IgD-negative memory B cell (primary cell): ENCODE measurements at regions not wholly inside any gene's neighbourhood (a gene's known extent, or its start where the extent isn't known, plus 50 kb on each side); places are given as distances from the start of the nearest gene placed in this dataset.

Source experiments
- H3K27ac Mint-ChIP-seq, 3 donors: one replicate each; pipeline ENCODE4 v1.8.0; 2020 to 2022; ENCODE audit warnings: mild to moderate bottlenecking in 3 of 3, mixed read lengths in 3 of 3, moderate library complexity in 1 of 3
- H3K27me3 Mint-ChIP-seq: one replicate; pipeline ENCODE4 v1.8.0; 2021; ENCODE audit warnings: mixed read lengths
- H3K36me3 Mint-ChIP-seq: one replicate; pipeline ENCODE4 v1.8.0; 2020; ENCODE audit warnings: mild to moderate bottlenecking, mixed read lengths
- H3K4me1 Mint-ChIP-seq, 3 donors: one replicate each; pipeline ENCODE4 v1.8.0; 2020 to 2022; ENCODE audit warnings: mixed read lengths in 3 of 3, mild to moderate bottlenecking in 1 of 3
- H3K4me3 Mint-ChIP-seq, 4 donors: one replicate each; pipeline ENCODE4 v1.8.0; 2020 to 2022; ENCODE audit warnings: mild to moderate bottlenecking in 4 of 4, mixed read lengths in 4 of 4, moderate library complexity in 3 of 4
- H3K9me3 Mint-ChIP-seq, 3 donors: one replicate each; pipeline ENCODE4 v1.8.0; 2020 to 2021; ENCODE audit warnings: mixed read lengths in 3 of 3, mild to moderate bottlenecking in 1 of 3

DNA sequence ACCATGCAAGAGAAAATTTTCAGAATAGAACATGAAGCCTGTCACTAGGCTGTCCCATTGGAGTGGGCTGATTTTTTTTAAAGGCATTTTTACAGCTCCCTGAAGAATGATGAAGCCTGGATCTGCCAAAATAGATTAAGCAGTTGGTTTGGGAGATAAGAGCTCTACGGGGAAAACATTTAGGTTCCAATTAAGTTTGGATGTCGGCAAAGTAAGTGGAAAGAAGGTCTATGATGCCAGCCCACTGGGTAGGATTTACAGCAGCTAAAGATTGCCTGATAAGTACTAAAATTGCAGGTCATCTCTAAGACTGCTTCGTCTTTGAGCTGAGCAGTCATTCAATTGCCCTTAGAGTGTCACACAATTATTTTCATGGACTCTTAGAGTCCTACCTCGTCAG lies 939.2 kb upstream of the CELF2 start:
- Mint-ChIP-seq H3K36me3 (no peaks in the 10 kb centered on the region), H3K9me3 (peaks cover 0 to 8% (median 4%) of the 10 kb centered on the region in 3 donors), H3K27ac (no peak overlapping the region), H3K4me3 (no peak overlapping the region), H3K4me1 (no peaks in the 10 kb centered on the region), H3K27me3 (no peaks in the 10 kb centered on the region)

DNA sequence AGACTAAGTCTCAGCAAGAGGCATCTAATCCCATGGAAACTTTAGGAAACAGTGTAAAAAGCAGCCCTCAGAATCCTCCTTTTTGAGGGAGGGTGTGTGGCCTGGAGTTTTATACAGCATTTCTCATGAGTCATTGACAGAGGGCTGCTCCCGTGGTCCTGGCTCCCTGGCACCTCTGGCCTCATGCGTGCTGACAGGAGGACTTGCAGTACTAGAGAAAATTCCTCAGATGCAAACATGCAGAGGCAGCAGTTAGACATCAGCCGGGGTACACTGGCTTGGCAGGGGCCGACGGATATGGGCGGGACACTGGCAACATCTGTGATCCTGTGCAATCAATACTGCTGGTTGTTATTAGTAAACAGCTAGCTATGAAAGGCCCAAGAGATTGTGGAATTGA lies 925.1 kb upstream of the CELF2 start:
- H3K4me3 Mint-ChIP-seq = no peak overlapping the region
- no peaks in the 10 kb centered on the region for H3K4me1 Mint-ChIP-seq
- no peaks in the 10 kb centered on the region for H3K36me3 Mint-ChIP-seq
- H3K27me3 Mint-ChIP-seq = no peaks in the 10 kb centered on the region
- peaks cover 0 to 3% (median 0%) of the 10 kb centered on the region in 3 donors for H3K9me3 Mint-ChIP-seq
- no peak overlapping the region for H3K27ac Mint-ChIP-seq

DNA sequence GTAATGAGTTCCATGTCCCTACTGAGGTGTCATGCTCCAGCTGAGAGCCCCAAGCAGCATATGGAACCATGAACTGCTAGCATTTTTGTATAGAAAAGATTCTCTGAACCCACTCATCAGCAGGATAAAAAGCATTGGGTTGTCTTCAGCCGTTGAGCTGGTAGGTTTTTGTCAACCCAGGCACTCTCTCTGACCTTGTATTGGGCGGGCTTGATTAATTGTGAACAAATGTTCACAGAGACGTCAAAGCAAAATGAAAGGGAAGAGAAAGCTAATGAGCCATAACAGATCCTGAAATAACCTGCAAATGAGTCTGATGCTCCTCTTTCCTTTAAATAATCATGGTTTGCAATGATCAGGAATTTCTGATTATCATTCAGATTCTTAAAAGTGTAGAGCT lies 924.7 kb upstream of the CELF2 start:
- Mint-ChIP-seq H3K27ac (no peak overlapping the region), H3K4me3 (no peak overlapping the region), H3K27me3 (no peaks in the 10 kb centered on the region), H3K4me1 (no peaks in the 10 kb centered on the region), H3K36me3 (no peaks in the 10 kb centered on the region), H3K9me3 (peaks cover 0 to 3% (median 0%) of the 10 kb centered on the region in 3 donors)

DNA sequence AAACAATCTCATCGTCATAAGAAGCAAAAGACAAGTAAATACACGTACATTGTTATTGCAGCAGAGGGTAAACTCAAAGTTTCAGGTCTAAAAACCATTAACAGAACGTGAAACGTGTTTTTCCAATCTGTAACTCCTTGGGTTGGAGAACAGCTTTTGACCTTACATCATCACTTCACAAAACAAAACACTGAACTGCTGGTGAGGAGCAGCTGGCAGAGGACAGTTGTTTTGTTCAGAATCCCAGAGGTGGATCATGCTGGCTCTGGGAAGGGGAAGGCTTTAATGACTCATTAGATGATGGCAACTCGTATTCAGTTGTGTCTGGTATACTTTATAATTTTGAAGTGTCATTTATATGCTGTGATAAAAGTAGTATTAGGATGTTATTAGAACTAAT lies 923.0 kb upstream of the CELF2 start:
- Mint-ChIP-seq H3K27ac (no peak overlapping the region), H3K9me3 (peaks cover 0 to 9% (median 2%) of the 10 kb centered on the region in 3 donors), H3K4me1 (no peaks in the 10 kb centered on the region), H3K4me3 (no peak overlapping the region), H3K27me3 (no peaks in the 10 kb centered on the region), H3K36me3 (no peaks in the 10 kb centered on the region)

DNA sequence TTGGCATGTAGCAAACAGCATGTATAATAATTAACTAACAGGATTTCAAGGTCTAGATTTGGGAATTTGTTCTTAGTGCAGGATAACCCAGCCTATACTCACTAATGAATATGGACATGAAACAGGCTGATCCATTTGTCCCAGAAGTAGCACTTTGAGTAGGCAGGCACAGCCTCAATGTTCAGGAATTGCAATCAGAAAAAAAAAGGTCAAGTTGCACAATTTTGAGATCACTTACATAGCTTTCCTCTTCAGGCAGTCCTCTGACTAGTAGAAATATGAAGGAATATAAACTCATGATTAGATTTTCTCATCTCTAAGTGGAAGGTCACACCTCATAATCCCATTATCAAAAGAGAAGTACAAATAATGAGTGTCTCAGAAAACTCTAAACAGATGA lies 921.4 kb upstream of the CELF2 start:
- no peak overlapping the region for H3K4me3 Mint-ChIP-seq

DNA sequence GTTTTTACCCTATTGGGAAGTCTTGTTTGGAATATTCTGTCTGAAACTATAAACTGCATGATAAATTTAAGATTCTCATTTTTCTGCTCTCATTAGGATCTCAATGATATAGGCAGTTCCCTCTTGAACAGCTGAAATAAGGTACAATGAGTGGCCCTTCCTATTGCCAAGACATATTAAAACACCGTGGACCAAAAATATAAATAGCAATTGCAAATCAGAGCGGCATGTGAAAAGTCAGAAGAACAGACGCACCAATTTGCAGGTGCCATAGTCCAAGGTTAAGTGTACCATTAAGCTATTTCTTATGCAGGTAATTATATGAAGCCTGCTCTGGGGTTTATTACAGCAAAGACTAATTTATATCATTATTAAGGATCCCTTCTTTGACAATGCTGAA lies 920.8 kb upstream of the CELF2 start:
- Mint-ChIP-seq H3K27me3 (no peaks in the 10 kb centered on the region), H3K27ac (no peak overlapping the region), H3K4me3 (no peak overlapping the region)

More for the DNA sequence above, 921.4 kb upstream of the CELF2 start:
- H3K4me1 Mint-ChIP-seq = no peaks in the 10 kb centered on the region
- H3K36me3 Mint-ChIP-seq = no peaks in the 10 kb centered on the region
- peaks cover 0 to 12% (median 0%) of the 10 kb centered on the region in 3 donors for H3K9me3 Mint-ChIP-seq
- no peaks in the 10 kb centered on the region for H3K27me3 Mint-ChIP-seq
- no peak overlapping the region for H3K27ac Mint-ChIP-seq

DNA sequence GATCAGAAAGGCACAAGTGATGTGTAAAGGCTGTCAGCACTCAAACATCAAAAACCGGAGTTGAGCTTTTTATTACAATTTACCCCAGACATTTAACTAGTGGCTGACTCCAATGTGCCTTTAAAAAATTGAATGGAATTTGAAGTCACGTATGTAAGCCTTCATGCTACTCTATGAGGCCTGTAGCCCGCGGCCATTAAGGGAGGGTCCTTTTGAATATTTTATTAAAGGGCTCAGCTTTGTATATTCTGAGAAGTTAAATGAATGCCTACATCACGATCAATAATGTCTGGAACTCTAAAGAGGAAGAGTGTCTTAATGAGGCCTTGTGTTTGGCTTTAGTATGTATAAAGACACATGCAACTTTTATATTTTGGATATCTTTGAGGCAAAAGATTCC lies 916.6 kb upstream of the CELF2 start:
- H3K36me3 Mint-ChIP-seq = no peaks in the 10 kb centered on the region

More for the DNA sequence above, 920.8 kb upstream of the CELF2 start:
- peaks cover 0 to 12% (median 0%) of the 10 kb centered on the region in 3 donors for H3K9me3 Mint-ChIP-seq
- no peaks in the 10 kb centered on the region for H3K36me3 Mint-ChIP-seq
- H3K4me1 Mint-ChIP-seq = no peaks in the 10 kb centered on the region

DNA sequence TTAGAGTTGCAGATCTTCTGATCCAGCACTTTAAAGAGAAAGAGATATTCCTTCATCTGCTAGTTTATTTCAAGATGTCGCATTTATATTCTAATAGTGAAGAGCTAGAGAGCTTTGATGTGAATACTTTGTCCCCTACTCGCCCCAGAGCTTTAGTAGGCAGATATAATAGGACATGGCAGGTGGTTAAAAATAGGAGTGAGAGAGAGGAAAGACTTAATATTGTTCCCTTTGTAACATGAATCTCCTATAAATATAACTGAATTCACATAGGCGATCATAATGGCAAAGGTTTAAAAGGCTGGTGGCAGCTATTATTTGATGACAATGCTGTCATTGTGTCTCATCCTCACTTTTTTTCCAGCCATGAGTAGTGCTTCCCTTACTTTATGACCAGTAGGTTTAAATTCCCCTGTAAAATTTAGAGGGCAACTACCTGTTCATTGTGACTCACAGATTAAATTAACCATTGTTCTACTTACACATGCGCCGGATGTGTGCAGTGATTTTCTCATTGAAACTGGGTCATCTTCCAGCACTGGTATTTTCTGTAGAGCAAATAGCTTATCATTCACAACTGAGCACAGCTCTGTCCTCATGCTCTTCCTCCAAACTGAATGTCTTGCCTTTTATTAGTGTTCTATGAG lies 906.7 kb upstream of the CELF2 start:
- Mint-ChIP-seq H3K36me3 (no peaks in the 10 kb centered on the region), H3K4me1 (no peaks in the 10 kb centered on the region), H3K27me3 (no peaks in the 10 kb centered on the region)

More for the DNA sequence above, 916.6 kb upstream of the CELF2 start:
- H3K4me1 Mint-ChIP-seq = no peaks in the 10 kb centered on the region
- no peak overlapping the region for H3K27ac Mint-ChIP-seq
- peaks cover 0 to 13% (median 4%) of the 10 kb centered on the region in 3 donors for H3K9me3 Mint-ChIP-seq
- H3K4me3 Mint-ChIP-seq = no peak overlapping the region
- H3K27me3 Mint-ChIP-seq = no peaks in the 10 kb centered on the region

DNA sequence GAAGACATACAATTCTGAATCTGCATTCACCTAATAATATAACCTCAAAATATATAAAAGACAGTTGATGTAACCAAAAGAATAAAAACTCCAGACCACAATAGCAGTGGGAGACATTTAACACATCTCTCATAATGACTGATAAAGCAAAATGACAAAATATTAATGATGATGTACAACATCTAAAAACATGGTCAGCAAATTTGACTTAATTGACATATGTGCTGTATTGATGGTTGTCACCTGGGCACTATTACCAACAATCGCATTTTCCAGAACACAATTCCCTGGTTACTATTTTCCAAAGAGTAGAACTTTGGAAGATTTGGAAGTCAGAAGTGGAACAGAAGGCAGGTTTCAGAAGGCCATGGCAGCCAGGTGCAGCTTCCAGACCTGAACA lies 899.5 kb upstream of the CELF2 start:
- H3K36me3 Mint-ChIP-seq = no peaks in the 10 kb centered on the region
- peak overlapping the region in 1 of 4 donors; percentile 4 for H3K4me3 Mint-ChIP-seq

More for the DNA sequence above, 906.7 kb upstream of the CELF2 start:
- Mint-ChIP-seq H3K27ac (no peak overlapping the region), H3K4me3 (no peak overlapping the region), H3K9me3 (peaks cover 0 to 9% (median 4%) of the 10 kb centered on the region in 3 donors)

DNA sequence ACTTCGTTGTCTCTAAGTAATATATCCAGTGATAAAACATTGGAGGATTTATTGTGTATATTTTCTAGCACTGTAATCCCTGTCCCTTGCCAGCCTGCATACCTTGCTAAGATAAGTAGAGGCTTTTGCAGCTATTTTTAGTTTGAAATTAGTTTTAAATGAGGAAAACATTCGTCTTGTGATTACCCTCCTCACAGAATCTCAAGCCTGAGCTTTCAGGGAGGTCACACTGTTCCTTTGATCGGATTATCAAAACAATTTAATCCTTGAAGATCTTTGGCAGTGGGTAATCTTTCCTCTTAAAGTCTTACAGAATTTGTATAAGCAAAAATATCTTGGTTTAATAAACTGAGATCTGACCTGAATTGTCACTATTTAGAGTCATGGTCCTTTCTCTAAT lies 897.0 kb upstream of the CELF2 start:
- H3K9me3 Mint-ChIP-seq = peaks cover 2 to 4% (median 3%) of the 10 kb centered on the region in 3 donors
- H3K36me3 Mint-ChIP-seq = peaks cover 2% of the 10 kb centered on the region
- no peak overlapping the region for H3K27ac Mint-ChIP-seq
- peaks cover 0 to 1% (median 0%) of the 10 kb centered on the region in 3 donors for H3K4me1 Mint-ChIP-seq
- no peak overlapping the region for H3K4me3 Mint-ChIP-seq
- H3K27me3 Mint-ChIP-seq = no peaks in the 10 kb centered on the region

More for the DNA sequence above, 899.5 kb upstream of the CELF2 start:
- no peak overlapping the region for H3K27ac Mint-ChIP-seq
- H3K9me3 Mint-ChIP-seq = peaks cover 2 to 4% (median 4%) of the 10 kb centered on the region in 3 donors
- H3K4me1 Mint-ChIP-seq = no peaks in the 10 kb centered on the region
- H3K27me3 Mint-ChIP-seq = no peaks in the 10 kb centered on the region

DNA sequence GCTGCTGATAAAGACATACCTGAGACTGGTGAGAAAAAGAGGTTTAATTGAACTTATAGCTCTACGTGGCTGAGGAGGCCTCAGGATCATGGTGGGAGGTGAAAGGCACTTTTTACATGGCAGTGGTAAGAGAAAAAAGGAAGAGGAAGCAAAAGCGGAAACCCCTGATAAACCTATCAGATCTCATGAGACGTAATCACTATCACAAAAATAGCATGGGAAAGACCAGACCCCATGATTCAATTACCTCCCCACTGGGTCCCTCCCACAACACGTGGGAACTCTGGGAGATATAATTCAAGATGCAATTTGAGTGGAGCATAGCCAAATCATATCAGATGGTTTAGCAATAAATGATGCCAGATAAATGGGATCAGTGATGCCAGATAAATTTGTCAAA lies 892.0 kb upstream of the CELF2 start:
- peak overlapping the region in 1 of 4 donors; percentile 82 for H3K4me3 Mint-ChIP-seq
- H3K4me1 Mint-ChIP-seq = peaks cover 0 to 1% (median 0%) of the 10 kb centered on the region in 3 donors

DNA sequence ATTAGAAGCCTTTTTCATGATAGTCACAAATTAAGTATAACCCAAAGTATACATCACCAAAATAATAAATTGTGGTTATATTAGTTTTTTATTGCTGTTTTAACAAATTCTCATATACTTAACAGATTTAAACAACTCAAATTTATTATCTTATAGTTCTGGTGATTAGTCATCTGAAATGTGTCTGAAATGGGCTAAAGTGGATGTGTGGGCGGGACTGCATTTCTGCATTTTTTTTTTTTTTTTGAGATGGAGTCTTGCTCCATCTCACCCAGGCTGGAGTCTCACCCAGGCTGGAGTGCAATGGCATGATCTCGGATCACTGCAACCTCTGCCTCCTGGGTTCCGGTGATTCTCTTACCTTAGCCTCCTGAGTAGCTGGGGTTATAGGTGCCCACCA lies 891.5 kb upstream of the CELF2 start:
- Mint-ChIP-seq H3K4me3 (no peak overlapping the region), H3K36me3 (peaks cover 2% of the 10 kb centered on the region), H3K4me1 (peaks cover 0 to 1% (median 0%) of the 10 kb centered on the region in 3 donors), H3K27ac (no peak overlapping the region), H3K9me3 (peaks cover 0 to 2% (median 0%) of the 10 kb centered on the region in 3 donors), H3K27me3 (no peaks in the 10 kb centered on the region)

More for the DNA sequence above, 892.0 kb upstream of the CELF2 start:
- Mint-ChIP-seq H3K27me3 (no peaks in the 10 kb centered on the region), H3K27ac (peak overlapping the region in 1 of 3 donors; percentile 23), H3K9me3 (peaks cover 0 to 2% (median 0%) of the 10 kb centered on the region in 3 donors), H3K36me3 (peaks cover 2% of the 10 kb centered on the region)

DNA sequence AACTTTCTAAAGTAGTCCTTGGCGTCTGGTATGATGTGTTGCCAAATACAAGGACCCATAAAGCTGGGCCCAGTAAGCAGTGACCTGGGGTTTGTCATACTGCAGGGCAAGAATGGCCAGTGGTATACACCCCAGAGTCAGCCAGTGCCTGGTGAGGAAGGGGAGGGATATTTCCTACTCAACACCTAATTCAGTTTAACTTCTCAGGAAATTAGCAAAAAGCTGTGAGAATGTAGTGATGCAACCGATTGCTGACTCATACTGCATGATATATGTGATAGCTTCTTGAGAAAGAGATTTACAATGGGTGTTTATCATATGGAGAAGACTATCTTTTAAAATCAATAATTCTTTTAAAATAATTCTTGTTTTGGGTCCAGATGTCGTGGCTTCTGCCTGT lies 889.3 kb upstream of the CELF2 start:
- Mint-ChIP-seq H3K4me1 (peaks cover 0 to 1% (median 0%) of the 10 kb centered on the region in 3 donors), H3K9me3 (peaks cover 0 to 2% (median 0%) of the 10 kb centered on the region in 3 donors), H3K27ac (no peak overlapping the region), H3K4me3 (no peak overlapping the region), H3K27me3 (no peaks in the 10 kb centered on the region), H3K36me3 (peaks cover 2% of the 10 kb centered on the region)

DNA sequence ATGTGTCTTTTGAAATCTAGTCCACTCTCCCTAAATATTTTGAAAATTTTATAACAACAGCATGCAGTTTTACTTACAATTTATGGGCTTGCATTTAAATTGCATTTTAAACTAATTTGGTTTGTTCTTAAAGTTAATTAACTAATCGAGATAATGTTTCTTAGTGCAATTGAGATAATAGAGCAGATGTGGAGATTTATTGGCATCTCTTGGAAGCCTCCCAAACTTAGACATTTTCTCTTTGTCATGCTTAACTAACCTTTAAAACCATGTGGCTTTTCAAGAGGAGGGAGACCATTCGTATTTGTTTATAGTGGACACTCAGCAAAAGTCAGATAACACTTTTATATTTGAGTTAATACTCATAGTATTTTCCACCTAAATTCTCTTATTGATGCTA lies 887.0 kb upstream of the CELF2 start:
- H3K27me3 Mint-ChIP-seq = no peaks in the 10 kb centered on the region

DNA sequence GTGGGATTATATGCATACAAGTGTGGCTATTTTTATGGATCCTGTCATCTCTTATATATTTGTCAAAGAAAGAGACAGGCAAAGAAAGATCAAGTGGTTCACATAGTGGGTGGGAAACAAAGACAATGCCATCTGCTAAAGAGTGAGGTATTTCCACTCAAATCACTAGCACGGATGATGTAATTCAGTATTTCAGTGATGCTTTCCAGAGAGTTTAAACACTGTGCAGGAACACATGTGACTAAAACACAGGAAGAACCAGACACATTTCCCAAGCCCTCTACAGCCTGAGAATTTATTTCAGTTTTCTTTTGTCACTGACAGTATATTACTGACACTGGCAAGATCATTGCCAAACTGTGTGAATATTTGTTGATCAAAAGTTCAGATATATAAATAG lies 885.7 kb upstream of the CELF2 start:
- no peak overlapping the region for H3K27ac Mint-ChIP-seq
- no peaks in the 10 kb centered on the region for H3K36me3 Mint-ChIP-seq
- H3K4me1 Mint-ChIP-seq = no peaks in the 10 kb centered on the region
- H3K27me3 Mint-ChIP-seq = no peaks in the 10 kb centered on the region
- H3K9me3 Mint-ChIP-seq = no peaks in the 10 kb centered on the region
- H3K4me3 Mint-ChIP-seq = no peak overlapping the region

More for the DNA sequence above, 887.0 kb upstream of the CELF2 start:
- Mint-ChIP-seq H3K4me1 (no peaks in the 10 kb centered on the region), H3K36me3 (no peaks in the 10 kb centered on the region), H3K27ac (no peak overlapping the region), H3K9me3 (no peaks in the 10 kb centered on the region), H3K4me3 (no peak overlapping the region)

DNA sequence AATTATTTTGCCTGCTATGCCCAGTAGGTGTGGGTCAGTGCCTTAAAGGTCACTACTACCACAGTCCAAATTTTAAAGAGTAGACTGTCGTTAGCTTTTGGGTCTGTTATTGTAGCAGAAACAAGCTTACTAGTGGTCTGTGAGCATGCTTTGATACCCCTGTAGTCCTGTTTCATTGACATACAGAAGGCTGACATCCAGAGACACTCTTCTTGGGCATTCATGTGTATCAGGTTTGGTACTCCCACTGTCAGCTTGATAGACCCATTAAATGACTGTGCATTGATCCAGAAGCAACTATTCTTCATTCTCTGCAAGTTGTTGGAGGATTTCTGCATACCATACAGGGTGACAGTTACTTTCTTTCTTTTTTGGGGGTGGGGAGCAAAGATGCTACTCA lies 884.4 kb upstream of the CELF2 start:
- Mint-ChIP-seq H3K27me3 (no peaks in the 10 kb centered on the region), H3K4me3 (no peak overlapping the region), H3K27ac (no peak overlapping the region), H3K9me3 (no peaks in the 10 kb centered on the region), H3K36me3 (no peaks in the 10 kb centered on the region), H3K4me1 (peaks cover 0 to 1% (median 0%) of the 10 kb centered on the region in 3 donors)
